WTC11 (cell line): ENCODE measurements at regions not wholly inside any gene's neighbourhood (a gene's known extent, or its start where the extent isn't known, plus 50 kb on each side); places are given as distances from the start of the nearest gene placed in this dataset.

Source experiments
- ATAC-seq: fragments of 200-7000 bp; cut with Tn5 transposase; 2 replicates; pipeline ENCODE4 v1.10.0; 2021; ENCODE audit warnings: mild to moderate bottlenecking, moderate library complexity
- CTCF ChIA-PET: fragments of 300-600 bp; sonication (Branson Sonifier 250); formaldehyde crosslinking; loops from one replicate; lab custom pipeline; 2021; ENCODE audit warnings: antibody characterized with exemption; lab: Charles Lee
- POLR2A ChIA-PET: fragments of 350-600 bp; sonication (Branson Sonifier 250); formaldehyde crosslinking; loops from one replicate; lab custom pipeline; 2021; ENCODE audit warnings: antibody characterized with exemption; lab: Charles Lee
- DNase-seq: peaks from one replicate; pipeline ENCODE4 v3.0.0; 2021; ENCODE audit warnings: low spot score
- H3K27ac Mint-ChIP-seq: 2 replicates; pipeline ENCODE4 v1.8.0; 2021; ENCODE audit warnings: mixed read lengths
- H3K27me3 Mint-ChIP-seq: 2 replicates; pipeline ENCODE4 v1.8.0; 2021; ENCODE audit warnings: low read depth, mild to moderate bottlenecking, moderate library complexity, mixed read lengths
- H3K36me3 Mint-ChIP-seq: 2 replicates; pipeline ENCODE4 v1.8.0; 2021; ENCODE audit warnings: mixed read lengths
- H3K4me1 Mint-ChIP-seq: 2 replicates; pipeline ENCODE4 v1.8.0; 2022; ENCODE audit warnings: mixed read lengths
- H3K4me3 Mint-ChIP-seq: 2 replicates; pipeline ENCODE4 v1.8.0; 2021; ENCODE audit warnings: mild to moderate bottlenecking, moderate library complexity, mixed read lengths
- H3K9me3 Mint-ChIP-seq: 2 replicates; pipeline ENCODE4 v1.8.0; 2021; ENCODE audit warnings: mixed read lengths
- ARID4B ChIP-seq: sonication (generic); formaldehyde crosslinking; IDR thresholded peaks from 2 replicates; pipeline ENCODE4 v1.8.0; 2023; ENCODE audit warnings: missing genetic modification reagents, mild to moderate bottlenecking, borderline replicate concordance
- CREM ChIP-seq: sonication (generic); formaldehyde crosslinking; IDR thresholded peaks from 2 replicates; pipeline ENCODE4 v1.8.1; 2022; ENCODE audit warnings: mild to moderate bottlenecking, missing genetic modification reagents, moderate library complexity
- FOXK1 ChIP-seq: sonication (generic); formaldehyde crosslinking; IDR thresholded peaks from 2 replicates; pipeline ENCODE4 v1.8.0; 2022; ENCODE audit warnings: mild to moderate bottlenecking, moderate library complexity, missing genetic modification reagents
- GABPB1 ChIP-seq: sonication (generic); formaldehyde crosslinking; IDR thresholded peaks from 2 replicates; pipeline ENCODE4 v1.8.1; 2023; ENCODE audit warnings: mild to moderate bottlenecking, missing genetic modification reagents
- IRF2 ChIP-seq: sonication (generic); formaldehyde crosslinking; IDR thresholded peaks from 2 replicates; pipeline ENCODE4 v1.8.0; 2022; ENCODE audit warnings: low read depth, missing genetic modification reagents, borderline replicate concordance
- MLX ChIP-seq: sonication (generic); formaldehyde crosslinking; IDR thresholded peaks from 2 replicates; pipeline ENCODE4 v1.8.1; 2023; ENCODE audit warnings: mild to moderate bottlenecking, missing genetic modification reagents, moderate library complexity
- MXD4 ChIP-seq: fragments of 250-450 bp; sonication (Bioruptor Pico); IDR thresholded peaks from 2 replicates; pipeline ENCODE4 v1.8.0; 2021; ENCODE audit warnings: mild to moderate bottlenecking, moderate library complexity, borderline replicate concordance
- NR2C2 ChIP-seq: sonication (generic); formaldehyde crosslinking; IDR thresholded peaks from 2 replicates; pipeline ENCODE4 v1.8.0; 2022; ENCODE audit warnings: mild to moderate bottlenecking, missing genetic modification reagents
- USF1 ChIP-seq: sonication (generic); formaldehyde crosslinking; IDR thresholded peaks from 2 replicates; pipeline ENCODE4 v1.8.0; 2022; ENCODE audit warnings: mild to moderate bottlenecking, missing genetic modification reagents
- USF2 ChIP-seq: sonication (generic); formaldehyde crosslinking; IDR thresholded peaks from 2 replicates; pipeline ENCODE4 v1.8.1; 2023; ENCODE audit warnings: mild to moderate bottlenecking, missing genetic modification reagents, moderate library complexity
- ZNF423 ChIP-seq: fragments of 250-450 bp; sonication (Bioruptor Pico); IDR thresholded peaks from 2 replicates; pipeline ENCODE4 v2.1.2; 2022; ENCODE audit warnings: mild to moderate bottlenecking, moderate library complexity
- ZSCAN18 ChIP-seq: fragments of 250-450 bp; sonication (Bioruptor Pico); IDR thresholded peaks from 2 replicates; pipeline ENCODE4 v2.1.2; 2022; ENCODE audit warnings: mild to moderate bottlenecking, moderate library complexity
- TF ChIP-seq, protein P1 (sequence below): sonication (generic); formaldehyde crosslinking; conservative IDR thresholded peaks from 2 replicates; pipeline ENCODE4 v1.8.1; 2022; ENCODE audit warnings: mild to moderate bottlenecking, missing genetic modification reagents

- Mint-ChIP-seq H3K27ac (0 out of 2 replicates have a peak overlapping the region, but pooled peaks have one; percentile 5), H3K27me3 (no peaks in the 10 kb centered on the region), H3K36me3 (no peaks in the 10 kb centered on the region), H3K9me3 (no peaks in the 10 kb centered on the region), H3K4me1 (peaks cover 22% of the 10 kb centered on the region), H3K4me3 (no peak overlapping the region)
- ChIA-PET CTCF (no interaction called here), POLR2A (interaction anchor here (1.0 kb wide), 1 partner anchor 9 kb away, joined by 3 read pairs; no protein-coding TSS in a partner anchor)
- DNase-seq: no peak
- ATAC-seq: peak; percentile 49; the same call in 1 of the 2 replicates
- no peak for TF ChIP-seq ARID4B (CRISPR knock-in tag)
- TF ChIP-seq GABPB1 (CRISPR knock-in tag): peak; percentile 64
These were observed 150.0 kb downstream of the TOMM20 start for GRCh38 chr1:234978397-234979295.

DNA sequence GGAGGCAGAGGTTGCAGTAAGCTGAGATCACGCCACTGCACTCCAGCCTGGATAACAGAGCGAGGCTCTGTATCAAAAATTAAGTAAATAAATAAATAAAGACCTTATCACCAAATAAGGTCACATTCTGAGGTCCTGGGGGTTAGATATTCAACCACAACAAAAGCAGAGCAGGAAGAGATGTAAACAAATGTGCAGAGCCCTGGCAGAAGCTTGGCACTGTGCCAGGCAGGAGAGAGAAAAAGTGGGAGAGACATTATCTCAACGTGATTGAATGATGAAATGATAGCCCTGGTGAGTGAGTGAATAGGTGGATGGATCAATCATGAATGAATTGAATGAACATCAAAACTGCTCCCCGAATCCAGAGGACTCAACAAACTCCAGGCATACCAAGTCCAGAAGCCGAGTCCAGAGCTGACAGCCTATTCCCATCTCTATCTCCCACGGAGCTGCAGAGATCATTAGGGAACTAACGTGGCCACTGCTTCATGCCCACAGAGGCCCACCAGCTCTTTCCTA is 150.7 kb downstream of the TOMM20 start:
- POLR2A ChIA-PET: interaction anchor here (1.0 kb wide), 1 partner anchor 8 kb away, joined by 3 read pairs; no protein-coding TSS in a partner anchor
- CTCF ChIA-PET: interaction anchor here (1.4 kb wide), 1 partner anchor 106 kb away, joined by 5 read pairs; no protein-coding TSS in a partner anchor
- TF ChIP-seq MLX (CRISPR knock-in tag) (no peak), CREM (CRISPR knock-in tag) (no peak), IRF2 (CRISPR knock-in tag) (no peak), MXD4 (CRISPR knock-in tag) (no peak), ZNF423 (CRISPR knock-in tag) (no peak), FOXK1 (CRISPR knock-in tag) (no peak), USF1 (no peak), ZSCAN18 (CRISPR knock-in tag) (no peak), NR2C2 (no peak), USF2 (CRISPR knock-in tag) (no peak)
- TF ChIP-seq, protein P1, sequence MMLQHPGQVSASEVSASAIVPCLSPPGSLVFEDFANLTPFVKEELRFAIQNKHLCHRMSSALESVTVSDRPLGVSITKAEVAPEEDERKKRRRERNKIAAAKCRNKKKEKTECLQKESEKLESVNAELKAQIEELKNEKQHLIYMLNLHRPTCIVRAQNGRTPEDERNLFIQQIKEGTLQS (CRISPR knock-in tag): no peak
- Mint-ChIP-seq H3K36me3 (no peaks in the 10 kb centered on the region), H3K4me1 (peaks cover 26% of the 10 kb centered on the region), H3K4me3 (no peak overlapping the region), H3K27ac (0 out of 2 replicates have a peak overlapping the region, but pooled peaks have one; percentile 5), H3K27me3 (no peaks in the 10 kb centered on the region), H3K9me3 (no peaks in the 10 kb centered on the region)
- ATAC-seq: no peak
- DNase-seq: no peak
